VCaP (cell line): ENCODE measurements at regions not wholly inside any gene's neighbourhood (a gene's known extent, or its start where the extent isn't known, plus 50 kb on each side); places are given as distances from the start of the nearest gene placed in this dataset.
"Not testable (repeated sequence)": the region's sequence is repeated elsewhere in the genome, so short reads cannot be mapped to it uniquely, and the experiment has no call there.

ENCODE experiments used
- H3K27ac ChIP-seq: fragments of 450-650 bp; 2 replicates; pipeline ENCODE4 v1.5.1; 2017

GRCh38 chr1:120278259-120278610, 101.9 kb upstream of the SEC22B start:
- not testable (repeated sequence) for H3K27ac ChIP-seq

- H3K27ac ChIP-seq: not testable (repeated sequence)
Observed at GRCh38 chr1:120277428-120278258, 101.3 kb upstream of the SEC22B start.

GRCh38 chr1:120276710-120277109, 100.4 kb upstream of the SEC22B start:
- H3K27ac ChIP-seq: not testable (repeated sequence)

- H3K27ac ChIP-seq: not testable (repeated sequence)
Observed at GRCh38 chr1:120274438-120274837, 98.1 kb upstream of the SEC22B start.

DNA sequence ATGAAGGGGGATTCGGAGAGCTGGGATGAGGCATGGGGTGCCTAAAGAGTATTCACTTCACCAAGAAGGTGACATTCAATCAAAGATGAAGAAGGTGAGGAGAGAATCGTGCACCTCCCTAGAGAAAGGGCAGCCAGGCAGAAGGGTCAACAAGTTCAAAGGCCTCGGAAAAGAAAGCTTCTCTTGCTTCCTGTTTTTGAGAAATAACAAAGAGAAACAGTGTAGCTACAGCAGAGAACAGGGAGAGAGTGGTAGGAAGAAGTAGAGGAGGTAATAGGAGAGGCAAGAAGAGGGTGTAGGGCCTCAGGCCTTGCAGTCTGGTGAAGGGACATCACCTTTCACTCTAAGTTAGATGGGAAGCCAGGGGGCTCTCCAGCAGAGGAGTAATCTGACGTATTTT, 97.0 kb upstream of the SEC22B start:
- not testable (repeated sequence) for H3K27ac ChIP-seq

DNA sequence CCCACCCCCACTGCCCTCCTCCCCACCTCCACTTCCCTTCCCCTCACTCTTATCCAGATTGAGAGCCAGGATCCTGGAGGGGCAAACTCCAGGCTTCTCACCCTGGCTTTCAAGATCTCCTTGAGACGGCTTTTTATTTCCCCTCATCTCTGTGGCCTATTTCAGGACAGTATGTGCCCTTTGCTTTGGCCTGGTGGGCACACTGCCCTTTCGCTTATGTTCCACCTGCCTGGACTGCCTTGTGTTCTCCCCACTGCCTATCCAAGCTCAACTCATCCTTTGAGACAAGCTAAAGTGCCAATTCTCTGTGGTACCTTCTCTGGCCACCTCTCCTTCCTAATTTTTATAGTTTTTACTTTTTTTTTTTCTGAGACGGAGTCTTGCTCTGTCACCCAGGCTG, 95.9 kb upstream of the SEC22B start:
- not testable (repeated sequence) for H3K27ac ChIP-seq

- H3K27ac ChIP-seq: not testable (repeated sequence)
Observed at GRCh38 chr1:120271561-120272221, 95.4 kb upstream of the SEC22B start.

- not testable (repeated sequence) for H3K27ac ChIP-seq
Observed at GRCh38 chr1:120267894-120268551, 91.7 kb upstream of the SEC22B start.

DNA sequence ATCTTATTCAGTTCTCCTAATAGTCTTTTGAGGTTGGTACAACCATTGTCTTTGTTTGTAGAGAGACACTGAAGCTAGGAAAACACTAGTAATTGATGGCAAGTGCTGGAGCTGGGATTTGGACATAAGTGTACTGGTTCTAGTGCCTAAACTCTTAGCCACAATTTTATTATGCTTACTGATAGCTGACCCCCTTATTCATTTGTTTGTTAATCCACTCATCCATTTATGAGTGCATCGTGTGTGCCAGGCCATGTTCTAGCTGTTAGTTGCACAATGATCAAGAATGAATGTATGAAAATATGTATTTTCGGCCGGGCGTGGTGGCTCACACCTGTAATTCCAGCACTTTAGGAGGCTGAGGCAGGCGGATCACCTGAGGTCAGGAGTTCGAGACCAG, 88.2 kb upstream of the SEC22B start:
- H3K27ac ChIP-seq: not testable (repeated sequence)

DNA sequence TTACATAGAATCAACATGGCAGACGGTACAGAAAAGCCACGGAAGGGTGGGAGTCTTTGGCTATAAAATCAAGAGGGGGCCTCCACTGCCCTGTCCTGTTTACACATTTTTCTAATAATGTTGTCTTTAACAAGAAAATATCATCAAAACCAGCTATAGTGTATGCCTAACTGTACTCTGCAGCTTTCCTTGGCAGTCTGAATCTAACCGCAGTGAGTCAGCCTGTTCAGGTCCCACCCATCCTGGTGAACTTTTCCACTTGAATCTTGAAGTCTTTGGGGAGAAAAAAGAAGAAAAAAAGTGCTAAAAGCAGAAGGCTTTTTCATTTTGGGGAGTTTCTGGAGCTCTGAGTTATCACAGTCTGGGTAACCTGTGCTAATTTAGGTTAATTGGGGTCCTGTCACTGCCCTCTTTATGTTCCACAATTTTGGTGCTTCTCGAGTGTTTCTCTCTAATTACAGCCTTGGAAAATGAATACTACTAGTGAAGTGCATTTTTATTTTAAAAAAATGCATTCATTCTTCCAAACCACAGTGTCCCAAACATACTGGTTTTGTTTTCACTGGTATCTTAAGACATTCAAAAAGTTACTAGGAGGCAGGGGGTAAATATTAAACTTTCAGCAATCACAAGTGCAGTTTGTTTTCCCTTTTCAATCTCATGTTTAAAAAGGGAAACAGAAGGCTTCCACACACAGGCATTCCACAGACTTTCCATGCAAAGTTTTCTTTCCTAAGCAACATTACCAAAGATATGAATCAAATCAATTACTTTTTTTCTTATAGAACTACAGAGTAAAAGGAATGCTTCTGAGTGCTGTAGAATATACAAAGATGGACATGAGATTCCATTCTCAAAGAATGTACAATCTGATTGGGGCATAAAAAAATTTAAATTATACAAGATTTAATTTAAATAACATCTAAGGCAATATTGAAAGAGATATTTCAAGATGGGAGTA, 86.8 kb upstream of the SEC22B start:
- not testable (repeated sequence) for H3K27ac ChIP-seq

- H3K27ac ChIP-seq: not testable (repeated sequence)
Observed at GRCh38 chr1:120257778-120258105, 81.4 kb upstream of the SEC22B start.

GRCh38 chr1:120257064-120257777, 80.9 kb upstream of the SEC22B start:
- not testable (repeated sequence) for H3K27ac ChIP-seq

DNA sequence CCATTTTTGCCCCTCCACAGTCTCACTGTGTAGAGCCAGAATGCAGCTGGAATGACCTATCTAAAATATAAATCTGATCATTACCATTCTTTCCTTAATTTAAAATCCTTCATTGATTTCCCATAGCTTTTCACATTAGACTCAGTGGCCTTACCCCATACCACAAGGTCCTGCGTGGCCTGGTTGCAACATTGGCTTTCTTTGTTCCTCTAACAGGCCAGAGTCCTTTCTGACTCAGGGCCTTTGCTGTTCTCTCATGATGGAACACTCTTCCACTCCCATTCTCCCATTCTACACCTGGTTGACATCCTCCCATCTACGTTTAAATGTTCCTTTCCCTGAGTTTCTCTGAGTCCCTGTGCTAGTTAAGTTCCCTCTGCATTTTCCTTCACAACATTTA, 74.4 kb upstream of the SEC22B start:
- H3K27ac ChIP-seq: not testable (repeated sequence)

DNA sequence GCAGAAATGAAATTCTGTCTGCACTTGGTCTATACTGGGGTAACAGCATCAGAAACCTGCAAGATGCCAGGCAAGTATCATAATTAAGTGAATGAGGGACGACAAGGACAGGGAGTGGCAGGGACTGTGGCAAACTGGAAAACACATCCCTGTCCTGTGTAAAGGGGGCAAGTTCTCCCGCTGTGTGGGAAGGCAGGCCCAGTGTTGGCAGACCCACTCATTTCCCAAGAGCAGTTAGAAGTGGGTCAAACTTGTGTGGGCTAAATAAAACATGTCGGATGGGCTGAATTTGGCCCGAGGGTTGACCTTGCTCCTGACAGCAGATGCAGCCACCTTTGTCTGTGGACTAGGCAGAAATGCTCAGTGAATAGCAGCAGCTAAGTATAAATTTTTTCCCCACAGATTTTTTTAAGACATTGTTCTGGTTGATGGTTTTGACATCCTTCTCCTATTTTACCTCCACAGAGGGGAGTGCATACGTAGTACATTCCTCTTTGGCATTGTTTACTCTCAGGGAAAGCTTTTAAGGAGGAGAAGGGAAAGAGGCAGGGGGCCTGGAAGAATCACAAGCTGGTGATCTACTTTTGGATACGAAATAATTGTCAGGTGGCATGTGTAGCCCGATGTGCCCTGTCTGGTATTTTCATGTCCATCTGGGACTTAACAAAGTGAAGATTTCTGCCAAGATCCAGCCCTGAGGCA, 72.6 kb upstream of the SEC22B start:
- H3K27ac ChIP-seq: not testable (repeated sequence)

- not testable (repeated sequence) for H3K27ac ChIP-seq
Observed at GRCh38 chr1:120248203-120248602, 71.9 kb upstream of the SEC22B start.

- H3K27ac ChIP-seq: not testable (repeated sequence)
Observed at GRCh38 chr1:120243867-120244266, 67.5 kb upstream of the SEC22B start.

GRCh38 chr1:120242582-120242981, 66.3 kb upstream of the SEC22B start:
- H3K27ac ChIP-seq: not testable (repeated sequence)

DNA sequence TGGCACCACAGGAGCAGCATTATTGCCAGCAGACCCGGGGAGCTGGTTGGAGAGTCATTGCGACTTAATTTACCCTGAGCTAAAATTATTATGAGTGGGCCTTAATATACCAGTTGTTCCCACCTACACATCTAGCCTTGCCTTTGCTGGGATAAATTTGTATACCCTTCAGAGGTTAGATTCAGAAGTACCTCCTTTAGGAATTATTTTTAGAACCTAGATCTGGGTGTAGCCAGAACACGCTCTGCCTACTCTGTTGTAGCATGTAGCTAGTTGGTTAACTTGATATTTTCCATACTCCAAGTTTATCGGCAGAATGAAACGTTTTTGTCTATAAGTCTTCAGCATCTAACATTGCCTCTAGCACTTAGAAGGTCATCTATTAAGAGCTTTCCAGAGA, 65.5 kb upstream of the SEC22B start:
- not testable (repeated sequence) for H3K27ac ChIP-seq

GRCh38 chr1:120240181-120240580, 63.9 kb upstream of the SEC22B start:
- H3K27ac ChIP-seq: not testable (repeated sequence)

GRCh38 chr1:120239351-120239750, 63.0 kb upstream of the SEC22B start:
- not testable (repeated sequence) for H3K27ac ChIP-seq

DNA sequence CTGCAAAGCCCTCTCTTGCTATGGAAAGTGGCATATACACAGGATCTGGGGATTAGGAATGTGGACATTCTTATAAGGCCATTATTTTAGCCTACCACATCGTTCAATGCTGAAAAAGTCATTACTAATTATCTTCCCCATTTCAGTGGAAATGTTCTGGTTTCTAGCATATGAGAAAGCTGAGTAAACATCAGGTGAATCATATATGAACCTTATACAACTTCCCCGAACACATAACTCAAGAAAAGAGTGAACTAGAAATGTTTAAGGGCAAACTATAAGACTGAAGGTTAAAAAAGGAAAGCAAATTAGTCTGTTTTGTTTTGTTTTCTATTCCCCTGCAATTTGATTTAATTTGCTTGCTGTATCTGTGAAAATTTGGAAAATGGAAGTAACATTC, 62.5 kb upstream of the SEC22B start:
- H3K27ac ChIP-seq: not testable (repeated sequence)
